ENCODE measurements at regions not wholly inside any gene's neighbourhood (a gene's known extent, or its start where the extent isn't known, plus 50 kb on each side); places are given as distances from the start of the nearest gene placed in this dataset.
A peak's percentile ranks its signal among the peaks of the same experiment; 100 is the strongest.

DNA sequence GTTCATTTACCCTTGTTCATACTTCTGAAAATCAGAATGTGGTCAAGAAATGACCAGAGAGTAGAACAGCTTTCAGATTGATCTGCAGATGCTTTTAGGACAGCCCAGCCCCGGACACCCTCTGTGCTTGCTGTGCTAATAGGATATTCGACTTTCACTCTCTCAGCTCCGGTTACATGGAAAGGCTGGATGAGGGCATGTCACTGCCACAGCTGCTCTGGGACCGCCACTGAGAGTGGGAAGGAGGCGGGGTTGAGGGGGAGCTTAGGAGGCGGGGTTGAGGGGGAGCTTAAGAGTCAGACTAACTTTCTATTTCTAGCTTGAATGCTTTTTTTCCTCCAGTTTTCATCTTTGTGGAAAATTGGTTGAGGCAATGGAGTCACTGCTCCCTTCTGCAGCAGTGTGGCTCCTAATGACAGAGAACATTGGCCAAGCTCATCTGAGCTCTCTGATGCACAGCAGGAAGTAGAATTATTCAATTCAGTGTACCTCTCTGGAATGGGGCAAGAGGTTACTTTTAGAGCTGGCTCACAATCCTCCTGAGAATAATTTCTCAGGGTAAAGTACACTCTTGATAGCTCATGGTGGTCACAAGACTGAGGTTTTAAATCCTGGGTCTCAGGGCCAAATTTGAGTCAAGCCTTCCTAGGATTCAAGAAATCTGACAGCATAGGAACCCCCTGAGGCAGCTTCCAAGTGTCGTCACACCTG lies 74.6 kb upstream of the NPAS1 start:
- no peak for DNase-seq (ENCODE audit: low read depth in 2 of 2)

DNA sequence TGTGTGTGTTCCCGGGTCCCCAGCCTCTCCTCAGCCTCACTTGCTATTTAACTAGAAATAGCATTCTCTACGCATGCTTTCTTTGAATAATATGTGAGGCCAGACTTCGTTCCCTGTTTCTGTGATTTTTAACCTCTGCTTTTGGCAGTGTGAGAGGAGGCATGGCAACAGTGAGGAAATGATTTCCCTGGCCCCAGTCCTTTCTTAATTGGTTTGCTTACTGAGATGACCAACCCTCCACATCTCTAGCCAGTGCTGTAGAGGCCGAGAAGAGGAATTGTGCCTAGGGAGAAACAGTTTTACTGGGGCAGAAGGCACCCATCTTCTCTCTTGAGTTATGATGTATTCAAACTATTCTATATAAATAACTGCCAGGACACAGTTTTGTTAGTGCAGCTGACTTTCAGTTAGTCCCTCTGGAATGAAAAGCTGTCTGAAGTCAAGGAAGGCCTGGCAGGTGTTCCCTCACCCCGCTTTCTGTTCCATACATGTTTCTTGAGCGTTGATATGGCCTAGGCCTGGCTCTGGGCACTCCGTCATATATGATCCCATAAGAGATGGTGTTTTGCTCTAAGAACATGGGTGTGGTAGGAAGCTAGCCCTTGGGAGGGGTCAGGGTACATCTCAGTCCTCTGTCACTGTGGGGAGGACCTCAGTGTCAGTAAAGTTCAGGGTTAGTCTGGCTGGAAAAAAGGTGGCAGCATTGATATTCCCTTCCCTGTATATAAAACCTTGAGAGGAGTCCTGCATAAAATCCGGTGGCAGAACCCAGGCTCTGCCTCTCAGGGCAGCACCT lies 73.7 kb upstream of the NPAS1 start:
- DNase-seq (ENCODE audit: low read depth in 2 of 2): no peak

DNA sequence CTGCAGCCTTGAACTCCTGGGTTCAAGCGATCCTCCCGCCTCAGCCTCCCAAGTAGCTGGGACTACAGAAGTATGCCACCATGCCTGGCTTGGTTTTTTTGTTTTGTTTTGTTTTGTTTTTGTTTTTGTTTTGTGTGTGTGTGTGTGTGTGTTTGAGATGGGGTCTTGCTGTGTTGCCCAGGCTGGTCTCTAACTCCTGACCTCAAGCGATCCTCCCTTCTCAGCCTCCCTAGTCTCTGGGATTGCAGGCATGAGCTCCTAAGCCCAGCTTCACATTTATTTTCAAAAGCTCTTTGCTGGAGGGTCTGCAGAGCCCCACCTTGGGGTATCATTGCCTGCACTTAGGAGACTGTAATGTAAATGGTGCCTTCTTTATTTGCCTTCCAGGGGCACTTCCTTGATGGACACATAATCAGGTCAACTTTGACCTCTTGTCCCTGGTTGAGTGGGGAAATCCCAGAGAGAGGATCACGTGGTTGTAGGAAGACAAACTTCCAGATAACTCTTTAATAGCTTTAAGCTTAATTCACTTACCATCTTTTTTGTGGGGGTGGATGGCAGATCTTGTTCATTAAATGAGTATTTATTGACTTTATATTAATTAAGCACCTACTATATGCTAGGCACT lies 72.9 kb upstream of the NPAS1 start:
- DNase-seq (ENCODE audit: low read depth in 2 of 2): no peak

DNA sequence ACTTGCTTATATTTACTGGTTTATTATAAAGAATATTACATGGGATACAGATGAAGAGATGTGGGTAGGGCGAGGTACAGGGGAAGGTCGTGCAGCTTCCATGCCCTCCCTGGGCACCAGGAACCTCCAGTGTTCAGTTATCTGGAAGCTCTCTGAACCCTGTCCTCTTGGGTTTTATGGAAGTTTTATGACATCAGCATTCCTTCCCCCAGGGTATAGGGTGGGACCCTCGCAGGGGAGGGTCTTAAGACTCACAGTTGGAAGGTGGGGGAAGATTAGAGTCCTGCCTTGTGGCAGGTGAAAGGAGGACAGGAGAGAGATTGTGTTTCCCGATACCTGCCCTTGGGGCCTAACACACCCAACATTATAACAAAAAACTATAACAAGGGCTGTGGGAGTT lies 71.8 kb upstream of the NPAS1 start:
- no peak for DNase-seq (ENCODE audit: low read depth in 2 of 2)

DNA sequence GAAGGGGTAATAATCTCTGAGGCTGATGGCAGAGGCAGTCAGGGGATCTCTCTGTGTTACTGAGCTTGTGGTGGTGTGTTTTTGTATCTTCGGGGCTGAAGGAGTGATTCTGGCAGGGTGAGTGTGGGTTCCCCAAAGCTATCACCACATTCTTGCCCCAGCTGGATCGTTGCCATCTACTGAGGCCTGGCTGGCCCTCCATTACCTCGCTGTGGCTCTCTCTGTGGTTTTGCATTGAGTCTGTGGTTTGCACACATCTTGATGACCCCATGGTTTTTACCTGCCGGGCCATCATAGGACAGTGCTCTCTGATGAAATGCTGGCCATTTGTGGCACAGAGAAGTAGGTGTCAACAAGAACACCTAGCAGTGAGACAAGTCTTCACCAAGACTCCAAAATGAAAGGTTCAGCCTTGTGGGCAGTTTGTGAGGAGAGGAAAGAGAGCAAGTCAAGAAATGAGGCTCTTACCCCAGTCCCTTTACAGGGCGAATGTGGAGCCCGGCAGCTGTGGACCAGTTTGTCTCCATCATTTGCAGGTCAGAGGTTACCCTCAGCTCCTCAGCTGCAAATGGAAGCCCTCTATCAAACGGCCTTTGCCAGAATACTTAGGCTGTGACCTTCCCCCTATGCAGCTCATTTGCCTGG lies 69.0 kb upstream of the NPAS1 start:
- DNase-seq (ENCODE audit: low read depth in 2 of 2): no peak

DNA sequence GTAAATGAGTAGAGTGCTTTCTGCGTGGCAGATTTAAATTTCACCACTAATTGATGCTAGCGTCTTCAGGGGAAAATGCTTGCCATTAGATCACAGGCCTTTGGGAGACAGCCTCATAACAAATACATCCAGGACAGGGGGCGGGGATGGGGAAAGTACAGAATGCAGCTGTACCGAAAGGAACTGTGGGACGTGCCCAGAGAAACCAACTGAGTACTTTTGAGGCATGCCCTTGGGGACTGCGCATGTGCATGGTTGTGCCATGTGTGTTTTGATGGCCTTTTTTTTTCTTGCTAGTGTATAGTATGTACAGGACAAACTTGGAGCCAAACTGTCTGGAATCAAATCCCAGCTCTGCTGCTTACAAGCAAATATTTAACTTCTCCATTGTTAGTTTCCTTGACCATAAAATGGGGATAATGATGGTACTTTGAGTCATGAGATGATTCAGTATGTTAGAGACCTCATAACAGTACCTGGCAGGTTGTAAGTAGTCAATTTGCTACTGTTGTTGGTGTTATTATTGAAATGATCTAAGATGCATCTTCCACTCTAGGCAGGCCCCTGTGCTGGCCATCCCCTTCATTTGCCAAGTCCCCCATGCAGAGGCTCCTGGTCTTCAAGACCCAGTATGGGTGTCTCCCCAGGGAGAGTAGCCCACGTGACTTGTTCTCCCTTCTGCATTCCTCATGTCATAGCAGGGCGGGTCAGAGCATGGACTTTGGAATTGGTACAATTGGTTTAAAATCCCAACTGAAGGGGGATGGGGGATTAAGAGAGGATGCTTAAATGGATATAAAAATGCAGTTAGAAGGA lies 68.3 kb upstream of the NPAS1 start:
- no peak for DNase-seq (ENCODE audit: low read depth in 2 of 2)

DNA sequence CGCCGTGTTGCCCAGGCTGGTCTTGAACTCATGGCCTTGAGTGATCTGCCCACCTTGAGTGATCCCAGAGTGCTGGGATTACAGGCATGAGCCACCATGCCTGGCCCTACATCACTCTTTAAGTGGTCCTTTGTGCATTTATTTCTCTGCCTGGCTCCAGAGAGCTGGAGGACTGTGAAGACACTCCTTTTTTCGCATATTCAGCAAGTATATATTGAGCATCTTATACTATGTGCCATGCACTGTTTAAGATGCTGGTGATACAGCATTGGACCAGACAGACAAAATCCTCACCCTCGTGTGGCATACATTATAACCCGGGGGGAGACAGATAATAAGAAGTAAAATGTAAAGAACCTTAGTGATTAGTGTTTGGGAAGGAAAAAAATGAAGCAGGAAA lies 66.8 kb upstream of the NPAS1 start:
- no peak for DNase-seq (ENCODE audit: low read depth in 2 of 2)

DNA sequence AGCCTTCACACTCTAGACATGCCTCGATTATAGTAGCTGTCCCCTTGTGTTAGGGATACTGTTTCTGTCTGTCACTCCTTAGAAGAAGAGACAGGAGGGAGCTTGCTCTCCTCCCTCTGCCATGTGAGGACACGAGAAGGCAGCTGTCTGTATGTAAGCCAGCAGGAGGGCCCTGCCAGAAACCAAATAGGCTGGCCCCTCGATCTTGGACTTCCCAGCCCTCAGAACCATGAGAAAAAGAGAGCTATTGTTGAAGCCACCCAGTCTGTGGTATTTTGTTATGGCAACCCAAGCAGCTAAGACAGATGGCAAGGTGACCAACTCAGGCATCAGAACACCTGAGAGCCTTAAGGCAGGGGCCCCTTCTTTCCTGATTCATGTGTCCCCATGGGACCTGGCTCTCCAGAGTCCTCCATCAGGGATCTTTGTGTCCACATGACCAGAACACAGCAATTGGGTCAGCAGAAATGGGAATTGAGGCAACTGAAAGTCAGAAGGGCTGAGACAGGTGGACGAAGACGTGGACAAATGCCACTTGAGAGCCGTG lies 65.6 kb upstream of the NPAS1 start:
- DNase-seq (ENCODE audit: low read depth in 2 of 2): no peak

DNA sequence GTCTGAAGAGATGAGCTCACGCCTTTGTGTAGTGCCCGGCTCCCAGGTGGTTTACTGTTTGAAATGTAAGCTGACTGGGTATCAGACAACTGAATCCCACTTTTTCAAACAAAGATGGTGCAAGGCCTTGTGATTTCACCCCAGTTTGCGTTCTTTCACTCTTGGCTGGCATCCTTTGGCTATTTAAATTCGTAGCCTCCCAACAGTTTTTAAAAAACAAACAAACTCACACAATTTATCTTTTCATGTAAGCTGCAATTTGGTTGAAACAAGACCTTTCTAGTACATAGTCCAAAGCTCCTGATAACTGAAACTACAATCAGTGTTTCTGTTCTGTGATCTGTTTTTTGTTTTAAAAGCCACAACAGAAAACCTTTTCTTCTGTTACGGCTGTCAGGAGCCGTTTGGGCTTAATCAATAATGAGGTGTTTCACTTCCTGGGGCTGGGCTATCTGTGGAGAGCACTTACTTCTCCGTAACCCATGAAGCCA lies 65.1 kb upstream of the NPAS1 start:
- no peak for DNase-seq (ENCODE audit: low read depth in 2 of 2)

DNA sequence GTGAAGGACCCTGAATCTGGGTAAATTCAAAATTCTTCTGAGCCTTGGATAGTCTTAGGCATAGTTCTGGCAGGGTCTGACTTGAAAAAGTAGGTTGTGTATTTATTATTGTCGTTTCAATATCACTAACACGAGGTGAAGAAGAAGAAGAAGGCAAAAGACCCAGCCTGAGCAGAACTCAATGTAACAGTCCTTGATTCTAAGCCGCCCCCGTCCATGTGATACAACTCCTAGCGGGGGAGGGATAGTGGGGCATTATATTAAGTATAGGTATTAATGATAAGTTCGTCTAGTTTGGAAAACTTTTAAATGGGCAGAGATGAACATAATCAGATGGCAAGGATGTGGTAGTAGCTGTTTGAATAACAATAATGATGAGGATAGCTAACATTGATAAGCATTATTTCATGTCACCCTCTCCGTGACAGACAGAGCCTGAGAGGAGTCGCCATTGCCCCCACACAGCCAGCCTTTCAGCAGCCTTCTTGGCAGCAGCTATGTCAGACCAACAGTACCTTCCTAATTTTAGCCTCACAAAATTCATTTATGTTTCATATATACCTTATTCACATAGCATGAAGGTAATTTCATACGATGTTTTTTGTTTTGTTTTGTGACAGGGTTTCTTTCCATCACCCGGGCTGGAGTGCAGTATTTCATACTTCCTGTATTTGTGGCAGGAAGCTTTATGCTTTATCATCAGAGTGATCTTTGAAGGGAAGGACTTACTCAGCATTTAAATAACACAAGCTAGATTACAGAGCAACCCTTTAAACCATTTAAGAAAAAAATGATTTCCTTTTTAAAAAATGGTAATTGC lies 64.4 kb upstream of the NPAS1 start:
- DNase-seq (ENCODE audit: low read depth in 2 of 2): peak in 1 of 2 donors; percentile 22

DNA sequence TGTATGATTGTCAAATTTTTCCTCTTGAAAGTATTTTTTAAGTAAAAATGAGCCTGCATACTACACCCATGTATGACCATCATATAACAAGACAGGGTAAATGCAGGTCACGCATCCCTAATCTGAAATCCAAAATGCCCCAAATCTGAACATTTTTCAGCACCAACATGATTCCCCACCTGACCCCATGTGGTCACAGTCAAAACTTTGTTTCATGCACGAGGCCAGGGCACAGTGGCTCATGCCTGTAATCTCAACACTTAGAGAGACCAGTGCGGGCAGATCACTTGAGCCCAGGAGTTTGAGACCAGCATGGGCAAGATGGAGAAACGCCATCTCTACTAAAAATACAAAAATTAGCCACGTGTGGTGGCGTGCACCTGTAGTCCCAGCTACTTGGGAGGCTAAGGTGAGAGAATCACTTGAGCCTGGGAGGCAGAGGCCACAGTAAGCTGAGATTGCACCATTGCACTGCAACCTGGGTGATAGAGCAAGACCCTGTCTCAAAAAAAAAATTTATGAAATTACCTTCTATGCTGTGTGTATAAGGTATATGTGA lies 63.7 kb upstream of the NPAS1 start:
- no peak for DNase-seq (ENCODE audit: low read depth in 2 of 2)

DNA sequence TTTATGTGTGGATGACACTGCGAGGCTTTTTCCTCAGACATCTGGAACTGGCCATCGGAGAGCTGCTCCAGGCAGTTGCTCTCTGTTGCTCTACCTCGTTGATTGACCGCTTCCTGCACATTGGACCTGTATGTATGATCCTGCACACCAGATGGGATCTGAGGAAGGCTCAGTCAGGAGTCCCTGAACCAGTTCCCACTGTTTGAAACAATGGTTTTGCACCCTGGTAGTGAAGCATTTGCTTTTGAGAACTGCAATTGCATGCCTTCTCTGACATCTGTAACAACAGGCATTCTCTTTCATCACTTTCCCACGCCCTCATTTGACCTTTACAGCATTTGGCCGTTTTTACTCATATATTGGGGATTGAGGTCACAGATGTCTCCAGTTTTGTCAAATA lies 61.1 kb upstream of the NPAS1 start:
- DNase-seq (ENCODE audit: low read depth in 2 of 2): no peak

DNA sequence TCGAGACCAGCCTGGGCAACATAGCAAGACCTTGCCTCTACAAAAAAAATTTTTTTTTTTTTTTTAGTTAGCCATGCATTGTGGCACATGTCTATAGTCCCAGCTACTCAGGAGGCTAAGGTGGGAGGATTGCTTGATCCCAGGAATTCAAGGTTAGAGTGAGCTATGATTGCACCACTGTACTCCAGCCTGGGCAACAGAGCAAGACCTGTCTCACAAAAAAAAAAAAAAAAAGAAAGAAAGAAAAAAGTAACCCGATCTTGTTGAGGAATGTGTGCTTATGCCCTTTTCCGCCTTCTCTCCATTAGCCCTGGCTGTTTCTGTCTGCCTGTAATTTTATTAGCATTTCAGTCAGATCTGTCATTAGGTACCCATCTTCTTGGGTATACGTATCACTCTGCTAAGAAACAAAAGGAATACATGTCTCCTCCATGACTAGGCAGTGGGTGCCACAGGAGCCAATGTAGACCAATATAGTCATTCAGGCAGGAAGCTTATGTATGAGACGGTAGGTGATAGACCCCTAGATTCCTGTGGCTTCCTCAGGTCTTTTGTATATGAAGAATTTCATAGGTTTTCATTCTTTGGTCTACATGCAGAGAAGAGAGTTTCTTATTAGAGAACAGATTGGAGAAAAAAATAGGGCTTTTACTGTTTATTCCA lies 59.6 kb upstream of the NPAS1 start:
- no peak for DNase-seq (ENCODE audit: low read depth in 2 of 2)

DNA sequence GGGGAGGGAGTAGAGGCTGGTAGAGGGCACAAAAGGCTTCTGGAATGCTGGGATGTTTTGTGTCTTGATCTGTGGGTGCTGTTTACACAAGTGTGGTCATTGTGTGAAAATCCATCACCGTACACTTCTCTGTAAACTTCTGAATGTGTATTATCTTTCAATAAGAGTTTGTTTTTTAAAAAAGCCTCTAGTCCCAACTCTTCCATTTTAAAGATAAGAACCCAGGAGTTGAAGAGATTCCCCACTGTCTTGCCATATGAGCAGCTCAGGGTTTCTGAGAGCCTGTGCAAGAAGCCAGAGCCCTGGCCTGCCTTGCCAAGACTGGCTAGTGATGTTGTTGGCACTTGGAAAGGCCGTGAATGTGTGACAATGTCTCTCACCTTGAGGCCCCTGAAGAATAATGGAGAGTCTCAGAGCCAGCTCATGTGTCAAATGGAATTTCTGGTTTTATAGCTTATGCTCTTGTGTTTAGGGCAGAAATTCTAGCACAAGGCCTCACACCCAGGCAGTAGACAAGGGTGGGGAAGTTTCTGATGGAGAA lies 57.5 kb upstream of the NPAS1 start:
- no peak for DNase-seq (ENCODE audit: low read depth in 2 of 2)

DNA sequence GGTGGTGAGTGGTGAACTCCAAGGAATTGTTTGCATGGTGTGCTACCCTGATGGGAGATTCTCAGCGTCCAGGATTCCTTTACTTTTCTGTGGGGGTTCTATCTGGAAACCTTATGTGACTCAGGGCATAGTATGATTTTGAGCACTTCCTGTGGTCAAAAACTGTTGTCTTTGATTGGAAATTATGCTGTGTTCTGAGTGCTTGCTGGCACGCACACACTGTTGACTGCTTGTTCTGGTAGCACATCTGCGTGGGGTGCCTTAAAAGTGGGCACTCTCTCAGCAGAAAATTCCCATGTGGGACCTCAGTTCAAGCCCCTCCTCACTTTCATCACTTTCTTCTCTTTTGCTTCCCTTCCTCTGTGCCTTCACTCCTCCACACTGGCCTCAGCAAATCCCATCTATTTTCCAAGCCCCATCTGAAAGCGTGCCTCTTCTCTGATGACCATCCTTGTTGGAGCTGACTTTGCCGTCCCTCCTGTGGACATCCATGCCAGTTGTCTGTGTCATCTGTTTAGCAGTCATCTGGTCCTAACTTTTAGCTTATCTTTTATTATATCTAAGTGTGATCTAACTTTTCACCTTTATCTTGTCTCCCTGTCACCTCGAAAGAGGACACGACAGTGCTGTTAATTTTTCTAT lies 56.4 kb upstream of the NPAS1 start:
- no peak for DNase-seq (ENCODE audit: low read depth in 2 of 2)

DNA sequence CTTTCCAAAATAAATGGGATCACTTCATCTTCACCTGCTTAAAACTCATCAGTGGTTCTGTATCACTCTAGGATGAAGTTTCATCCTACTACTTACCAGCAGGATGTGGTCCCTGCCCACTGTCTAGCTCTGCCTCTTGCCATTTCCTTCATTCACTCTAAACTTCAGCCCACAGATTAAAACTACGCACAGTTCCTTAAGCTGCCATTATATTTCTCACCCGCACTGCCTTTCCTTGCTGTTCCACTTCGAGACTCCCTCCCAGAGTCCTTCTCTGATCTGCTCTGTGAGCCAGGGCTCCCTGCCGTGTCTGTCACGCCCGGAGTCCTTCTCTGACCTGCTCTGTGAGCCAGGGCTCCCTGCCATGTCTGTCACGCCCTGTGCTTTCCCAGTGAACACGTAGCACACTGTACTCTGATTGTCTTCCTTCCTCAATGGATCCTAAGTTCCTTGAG lies 52.0 kb upstream of the NPAS1 start:
- no peak for DNase-seq (ENCODE audit: low read depth in 2 of 2)

Measured in activated CD8-positive, alpha-beta memory T cell treated with anti-CD3 and anti-CD28 coated beads for 4 hours (primary cell).